BJ (cell line): ENCODE measurements at regions not wholly inside any gene's neighbourhood (a gene's known extent, or its start where the extent isn't known, plus 50 kb on each side); places are given as distances from the start of the nearest gene placed in this dataset.

Source experiments
- CTCF ChIA-PET: fragments of 350-600 bp; formaldehyde crosslinking; extraction: SDS; loops from one replicate; lab custom pipeline; 2021; ENCODE audit warnings: antibody characterized with exemption, inconsistent platforms; lab: Yijun Ruan, JAX
- POLR2A ChIA-PET: fragments of 300-600 bp; sonication (Branson Sonifier 250); formaldehyde crosslinking; extraction: SDS; loops from one replicate; lab custom pipeline; 2021; ENCODE audit warnings: antibody characterized with exemption; lab: Charles Lee
- DNase-seq: peaks from one replicate; pipeline ENCODE4 v3.0.0-alpha.2; 2011; ENCODE audit warnings: low read depth
- H3K27me3 ChIP-seq: 2 replicates; pipeline ENCODE4 v1.6.0; 2011; ENCODE audit warnings: low read length; ENCODE audit not compliant: control insufficient read depth, insufficient read depth
- H3K36me3 ChIP-seq: 2 replicates; pipeline ENCODE4 v1.5.1; 2011; ENCODE audit warnings: low read length; ENCODE audit not compliant: control insufficient read depth, insufficient read depth
- H3K4me3 ChIP-seq: 2 replicates; pipeline ENCODE4 v1.5.1; 2011; ENCODE audit warnings: low read depth, mild to moderate bottlenecking, control low read depth, low read length
- CTCF ChIP-seq: IDR thresholded peaks from 2 replicates; pipeline ENCODE4 v1.5.1; 2011; ENCODE audit warnings: low read depth, mild to moderate bottlenecking, control low read depth, inconsistent platforms, low read length, moderate library complexity; ENCODE audit not compliant: insufficient read depth

DNA sequence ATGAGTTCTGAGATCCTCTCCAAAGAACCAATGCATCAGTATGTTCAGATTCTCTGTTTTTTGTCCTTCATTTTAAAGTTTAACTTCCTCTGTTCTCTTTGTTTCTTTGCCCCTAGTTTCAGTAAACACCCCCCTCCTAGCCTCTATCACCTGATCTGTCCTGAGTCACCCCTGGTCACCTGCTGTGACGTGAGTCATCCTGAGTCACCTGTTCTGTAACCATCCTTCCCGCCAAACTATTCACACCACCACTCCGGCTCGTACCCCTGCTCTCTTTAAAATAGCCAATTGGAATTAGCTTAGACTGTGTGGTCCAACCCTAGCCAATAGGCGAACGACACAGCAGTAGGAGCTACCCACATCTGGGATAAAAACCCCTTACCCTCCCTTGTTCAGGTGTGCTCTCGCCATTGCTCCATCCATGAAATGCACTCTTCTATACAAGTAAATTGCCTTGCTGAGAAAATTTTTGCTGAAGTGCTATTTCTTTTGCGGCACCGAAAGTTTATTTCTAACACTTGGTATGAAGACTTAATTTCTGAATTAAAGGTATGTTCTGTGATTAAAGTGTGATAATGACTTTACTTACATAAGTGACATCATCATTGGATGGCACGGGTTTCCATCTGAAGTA, 318.4 kb downstream of the AASDHPPT start:
- no peak overlapping the region for H3K4me3 ChIP-seq
- TF ChIP-seq CTCF: no peak
- H3K36me3 ChIP-seq: no peaks in the 10 kb centered on the region
- DNase-seq: no peak
- no peaks in the 10 kb centered on the region for H3K27me3 ChIP-seq
- ChIA-PET POLR2A (no interaction called here), CTCF (no interaction called here)

- POLR2A ChIA-PET: no interaction called here
- TF ChIP-seq CTCF: no peak
- no peaks in the 10 kb centered on the region for H3K36me3 ChIP-seq
- no peak overlapping the region; the same call in 1 of the 2 replicates for H3K4me3 ChIP-seq
- DNase-seq: peak; percentile 4
- CTCF ChIA-PET: interaction anchor here (0.5 to 2.1 kb wide), 3 partner anchors 14 to 62 kb away, joined by 3 to 8 read pairs (median 3); no protein-coding TSS in a partner anchor
- no peaks in the 10 kb centered on the region for H3K27me3 ChIP-seq
These were observed 320.5 kb downstream of the AASDHPPT start for GRCh38 chr11:106397787-106398501.

- DNase-seq: peak; percentile 11
- no peak for TF ChIP-seq CTCF
- ChIA-PET POLR2A (interaction anchor here (0.6 kb wide), 1 partner anchor 30 kb away, joined by 4 read pairs; no protein-coding TSS in a partner anchor), CTCF (interaction anchor here (0.6 to 2.1 kb wide), 3 partner anchors 15 to 601 kb away, joined by 3 to 8 read pairs (median 3); no protein-coding TSS in a partner anchor)
- no peaks in the 10 kb centered on the region for H3K27me3 ChIP-seq
- H3K4me3 ChIP-seq: no peak overlapping the region; the same call in 1 of the 2 replicates
- no peaks in the 10 kb centered on the region for H3K36me3 ChIP-seq
These were observed 321.1 kb downstream of the AASDHPPT start for GRCh38 chr11:106398502-106399075.

- TF ChIP-seq CTCF: no peak
- CTCF ChIA-PET: interaction anchor here (0.6 to 2.1 kb wide), 3 partner anchors 15 to 600 kb away, joined by 3 to 8 read pairs (median 3); no protein-coding TSS in a partner anchor
- H3K27me3 ChIP-seq: no peaks in the 10 kb centered on the region
- peak; percentile 99 for DNase-seq
- no peak overlapping the region for H3K4me3 ChIP-seq
- POLR2A ChIA-PET: interaction anchor here (0.6 kb wide), 1 partner anchor 30 kb away, joined by 4 read pairs; no protein-coding TSS in a partner anchor
- no peaks in the 10 kb centered on the region for H3K36me3 ChIP-seq
These were observed 321.6 kb downstream of the AASDHPPT start for GRCh38 chr11:106399076-106399511.

DNA sequence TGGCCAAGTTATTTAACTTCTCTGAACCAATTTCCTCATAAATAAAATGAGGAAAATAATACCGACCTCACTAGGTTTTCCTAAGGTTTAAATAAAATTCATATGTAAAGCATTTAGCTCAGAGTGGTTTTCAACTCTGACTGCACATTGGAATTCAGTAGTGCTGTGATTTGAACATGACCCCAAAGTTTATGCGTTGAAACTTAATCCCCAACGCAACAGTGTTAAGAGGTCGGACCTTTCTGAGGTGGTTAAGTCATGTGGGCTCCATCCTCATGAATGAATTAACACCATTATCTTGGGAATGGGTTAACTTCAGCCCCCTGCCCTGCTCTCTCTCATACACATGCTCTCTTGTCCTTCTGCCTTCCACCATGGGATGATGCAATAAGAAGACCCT, 322.2 kb downstream of the AASDHPPT start:
- TF ChIP-seq CTCF: no peak
- no peaks in the 10 kb centered on the region for H3K27me3 ChIP-seq
- no peaks in the 10 kb centered on the region for H3K36me3 ChIP-seq
- ChIA-PET CTCF (interaction anchor here (2.1 kb wide), 1 partner anchor 16 kb away, joined by 8 read pairs; no protein-coding TSS in a partner anchor), POLR2A (no interaction called here)
- no peak for DNase-seq
- H3K4me3 ChIP-seq: no peak overlapping the region
